Peyer's patch (tissue), 4 donors: ENCODE measurements at regions not wholly inside any gene's neighbourhood (a gene's known extent, or its start where the extent isn't known, plus 50 kb on each side); places are given as distances from the start of the nearest gene placed in this dataset.

Experiments used
- DNase-seq, 3 donors: peaks; one replicate each; pipeline ENCODE4 v3.0.0-alpha.2; 2017 to 2019
- H3K27ac ChIP-seq, 4 donors: fragments of 200-600 bp; sonication (generic); one replicate each; pipeline ENCODE4 v1.5.1; 2016 to 2019
- H3K27me3 ChIP-seq, 2 donors: fragments of 200-600 bp; sonication (generic); one replicate each; pipeline ENCODE4 v1.5.1; 2019
- H3K36me3 ChIP-seq, 3 donors: fragments of 200-600 bp; sonication (generic); one replicate each; pipeline ENCODE4 v1.5.1; 2016 to 2019
- H3K4me1 ChIP-seq, 4 donors: fragments of 200-600 bp; sonication (generic); one replicate each; pipeline ENCODE4 v1.5.1; 2016 to 2019
- H3K4me3 ChIP-seq, 4 donors: fragments of 200-600 bp; sonication (generic); 1 replicate in 3 of 4; 2 replicates in 1 of 4; pipeline ENCODE4 v1.5.1; 2016 to 2019; ENCODE audit warnings: mild to moderate bottlenecking in 1 of 4
- H3K9me3 ChIP-seq, 4 donors: fragments of 200-600 bp; sonication (generic); one replicate each; pipeline ENCODE4 v1.5.1; 2016 to 2019; ENCODE audit warnings: mild to moderate bottlenecking in 1 of 4
- POLR2A ChIP-seq, 2 donors: fragments of 450-650 bp; IDR thresholded peaks; one replicate each; pipeline ENCODE4 v1.5.1; 2017; ENCODE audit warnings: antibody characterized with exemption in 2 of 2, mild to moderate bottlenecking in 2 of 2, moderate library complexity in 2 of 2
- TF ChIP-seq, protein P1 (sequence below), 6 experiments: fragments of 450-650 bp in 4 of 6; fragments of 200-600 bp in 2 of 6; sonication (generic) in 1 of 6; IDR thresholded peaks; one replicate each; pipeline ENCODE4 v1.5.1; 2017 to 2019; ENCODE audit warnings: antibody characterized with exemption in 6 of 6, mild to moderate bottlenecking in 3 of 6, moderate library complexity in 1 of 6

DNA sequence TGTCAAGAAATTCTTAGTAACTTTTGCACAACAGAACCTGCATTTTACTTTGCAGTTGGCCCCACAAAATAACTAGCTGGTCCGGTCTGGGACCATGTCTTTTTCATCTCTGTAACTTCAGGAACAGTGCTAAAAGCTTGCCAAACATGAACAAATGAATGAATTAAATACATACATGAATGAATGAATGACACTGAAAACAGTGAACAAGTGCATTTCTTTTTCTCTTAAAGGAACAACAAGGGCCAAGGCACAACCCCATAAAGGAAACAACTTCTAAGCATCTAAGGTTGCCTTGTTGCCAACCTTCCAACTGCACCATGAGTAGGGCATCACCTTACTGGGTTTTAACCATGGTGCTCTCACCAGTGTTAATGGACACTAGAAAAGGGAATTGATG is 534.4 kb upstream of the PKN2 start:
- no peak for DNase-seq
- Histone ChIP-seq H3K4me3 (no peak overlapping the region), H3K27me3 (no peaks in the 10 kb centered on the region), H3K36me3 (no peaks in the 10 kb centered on the region), H3K9me3 (no peaks in the 10 kb centered on the region), H3K4me1 (no peaks in the 10 kb centered on the region), H3K27ac (no peak overlapping the region)
- TF ChIP-seq, protein P1, sequence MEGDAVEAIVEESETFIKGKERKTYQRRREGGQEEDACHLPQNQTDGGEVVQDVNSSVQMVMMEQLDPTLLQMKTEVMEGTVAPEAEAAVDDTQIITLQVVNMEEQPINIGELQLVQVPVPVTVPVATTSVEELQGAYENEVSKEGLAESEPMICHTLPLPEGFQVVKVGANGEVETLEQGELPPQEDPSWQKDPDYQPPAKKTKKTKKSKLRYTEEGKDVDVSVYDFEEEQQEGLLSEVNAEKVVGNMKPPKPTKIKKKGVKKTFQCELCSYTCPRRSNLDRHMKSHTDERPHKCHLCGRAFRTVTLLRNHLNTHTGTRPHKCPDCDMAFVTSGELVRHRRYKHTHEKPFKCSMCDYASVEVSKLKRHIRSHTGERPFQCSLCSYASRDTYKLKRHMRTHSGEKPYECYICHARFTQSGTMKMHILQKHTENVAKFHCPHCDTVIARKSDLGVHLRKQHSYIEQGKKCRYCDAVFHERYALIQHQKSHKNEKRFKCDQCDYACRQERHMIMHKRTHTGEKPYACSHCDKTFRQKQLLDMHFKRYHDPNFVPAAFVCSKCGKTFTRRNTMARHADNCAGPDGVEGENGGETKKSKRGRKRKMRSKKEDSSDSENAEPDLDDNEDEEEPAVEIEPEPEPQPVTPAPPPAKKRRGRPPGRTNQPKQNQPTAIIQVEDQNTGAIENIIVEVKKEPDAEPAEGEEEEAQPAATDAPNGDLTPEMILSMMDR (IDR thresholded peaks at IDR 0.05) = no peak
- no peak for TF ChIP-seq POLR2A (IDR thresholded peaks at IDR 0.05)

DNA sequence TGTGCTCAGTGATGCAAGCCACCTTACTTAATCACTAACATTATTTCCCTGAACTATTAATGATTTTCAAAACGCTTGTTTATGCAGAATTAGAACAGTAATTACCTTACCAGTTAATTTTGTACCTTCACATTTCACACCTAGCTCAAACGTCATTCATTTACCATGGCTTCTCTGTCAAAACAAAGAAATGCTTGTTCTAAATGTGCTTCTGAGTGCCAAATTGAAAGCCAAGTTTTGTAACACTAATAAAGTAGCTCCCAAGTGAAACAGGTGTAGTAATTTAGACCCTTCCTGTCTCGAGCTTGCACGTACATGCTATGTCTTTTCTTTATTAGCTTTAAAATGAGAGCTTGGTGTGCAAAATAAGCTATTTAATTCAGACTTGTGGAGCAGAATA is 533.7 kb upstream of the PKN2 start:
- TF ChIP-seq POLR2A (IDR thresholded peaks at IDR 0.05) = no peak
- TF ChIP-seq, protein P1 (IDR thresholded peaks at IDR 0.05) = no peak
- H3K27ac ChIP-seq = no peak overlapping the region
- DNase-seq = no peak

DNA sequence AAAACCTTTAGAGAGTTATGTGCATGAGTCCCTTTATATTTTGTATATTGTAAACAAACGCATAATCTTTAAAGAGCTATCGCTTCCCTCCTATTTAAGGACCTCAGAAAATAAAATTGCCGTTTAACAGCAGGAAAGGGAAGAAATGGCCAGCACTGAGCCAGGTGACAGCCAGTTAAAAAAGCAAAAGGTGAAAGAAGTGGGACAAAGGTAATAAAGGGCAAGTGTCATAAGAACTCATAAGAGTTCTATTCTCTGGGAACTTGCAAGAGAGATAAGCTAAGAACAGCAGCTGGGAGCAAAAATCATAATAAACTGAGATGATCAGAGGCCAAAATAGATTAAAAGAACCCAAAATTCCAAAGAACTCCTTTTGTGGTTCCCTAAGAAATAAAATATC is 520.9 kb upstream of the PKN2 start:
- TF ChIP-seq POLR2A (IDR thresholded peaks at IDR 0.05) = no peak
- TF ChIP-seq, protein P1 (IDR thresholded peaks at IDR 0.05) = no peak
- H3K4me1 ChIP-seq = no peaks in the 10 kb centered on the region
- no peak overlapping the region for H3K4me3 ChIP-seq
- H3K27me3 ChIP-seq = no peaks in the 10 kb centered on the region
- H3K36me3 ChIP-seq = no peaks in the 10 kb centered on the region
- DNase-seq = no peak
- no peak overlapping the region for H3K27ac ChIP-seq
- H3K9me3 ChIP-seq = no peaks in the 10 kb centered on the region

More for the DNA sequence above, 533.7 kb upstream of the PKN2 start:
- H3K27me3 ChIP-seq = no peaks in the 10 kb centered on the region
- no peaks in the 10 kb centered on the region for H3K4me1 ChIP-seq
- no peak overlapping the region for H3K4me3 ChIP-seq
- no peaks in the 10 kb centered on the region for H3K36me3 ChIP-seq
- no peaks in the 10 kb centered on the region for H3K9me3 ChIP-seq

DNA sequence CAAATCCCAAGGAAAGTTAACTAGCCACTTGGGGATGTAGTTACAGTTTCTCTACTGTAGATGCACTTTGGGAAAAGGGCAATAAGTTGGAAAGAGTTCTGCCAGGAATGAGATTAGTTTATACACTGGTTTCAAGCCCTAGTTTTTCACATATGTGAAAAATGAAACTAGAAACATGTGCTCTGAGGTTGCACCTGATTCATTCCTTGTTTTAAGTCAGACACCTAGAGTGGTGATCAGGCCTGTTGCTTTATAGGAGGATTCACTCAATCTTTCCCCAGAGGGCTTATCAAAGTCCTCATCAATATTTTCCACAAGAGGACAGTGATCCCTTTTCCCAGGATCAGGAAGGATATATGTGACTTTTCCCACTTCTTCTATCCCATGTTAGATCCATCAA is 515.9 kb upstream of the PKN2 start:
- no peaks in the 10 kb centered on the region for H3K36me3 ChIP-seq
- no peaks in the 10 kb centered on the region for H3K27me3 ChIP-seq
- DNase-seq = no peak
- no peak overlapping the region for H3K4me3 ChIP-seq
- H3K9me3 ChIP-seq = no peaks in the 10 kb centered on the region
- no peak overlapping the region for H3K27ac ChIP-seq
- TF ChIP-seq POLR2A (IDR thresholded peaks at IDR 0.05) = no peak
- TF ChIP-seq, protein P1 (IDR thresholded peaks at IDR 0.05) = no peak
- H3K4me1 ChIP-seq = no peaks in the 10 kb centered on the region

DNA sequence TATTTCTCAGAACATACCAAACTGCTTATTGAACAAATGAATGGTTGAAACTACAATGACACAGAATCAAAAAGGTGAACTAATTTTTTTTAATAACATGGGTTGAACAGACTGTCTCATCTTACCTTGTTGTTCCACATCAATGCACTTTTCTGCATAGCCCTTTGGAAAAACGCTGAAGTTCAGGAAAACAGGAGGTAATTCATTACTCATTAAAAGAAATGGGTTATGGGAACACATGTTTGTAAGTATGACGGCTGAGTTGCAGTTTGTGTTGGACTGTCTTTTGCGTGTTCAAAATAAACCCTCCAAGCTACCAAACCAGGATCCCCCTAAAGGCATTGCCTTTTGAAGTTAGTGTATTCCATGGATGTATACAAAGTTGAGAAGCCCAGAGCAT is 514.9 kb upstream of the PKN2 start:
- H3K9me3 ChIP-seq = no peaks in the 10 kb centered on the region
- H3K4me1 ChIP-seq = no peaks in the 10 kb centered on the region
- no peak for DNase-seq
- no peak overlapping the region for H3K4me3 ChIP-seq
- H3K27me3 ChIP-seq = no peaks in the 10 kb centered on the region
- H3K36me3 ChIP-seq = no peaks in the 10 kb centered on the region
- H3K27ac ChIP-seq = no peak overlapping the region
- TF ChIP-seq POLR2A (IDR thresholded peaks at IDR 0.05) = no peak
- TF ChIP-seq, protein P1 (IDR thresholded peaks at IDR 0.05) = no peak

DNA sequence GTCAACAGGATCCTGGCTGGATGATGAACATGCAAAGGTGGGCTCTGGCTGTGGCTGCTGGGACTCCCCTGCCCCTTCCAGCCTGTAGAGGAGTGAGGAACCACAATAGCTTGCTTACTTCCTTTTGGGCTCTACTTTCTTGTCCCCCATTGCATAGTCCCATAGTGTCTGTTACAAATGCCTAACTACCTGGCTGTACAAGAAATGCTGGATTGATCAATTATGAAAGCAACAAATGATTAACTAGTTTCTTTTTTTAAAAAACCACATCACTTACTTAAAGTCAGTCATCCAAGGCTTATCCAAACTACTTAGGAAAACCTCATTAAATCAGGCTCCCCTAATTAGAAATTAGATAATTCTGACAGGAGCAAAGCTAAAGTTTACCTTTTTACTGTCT is 514.1 kb upstream of the PKN2 start:
- TF ChIP-seq, protein P1 (IDR thresholded peaks at IDR 0.05) = no peak
- no peak for TF ChIP-seq POLR2A (IDR thresholded peaks at IDR 0.05)
- Histone ChIP-seq H3K9me3 (no peaks in the 10 kb centered on the region), H3K4me3 (no peak overlapping the region), H3K27me3 (no peaks in the 10 kb centered on the region), H3K36me3 (no peaks in the 10 kb centered on the region), H3K27ac (no peak overlapping the region), H3K4me1 (peaks cover 0 to 2% (median 0%) of the 10 kb centered on the region in 4 donors)
- DNase-seq = no peak
